Endothelial cell of umbilical vein (primary cell): ENCODE measurements at regions not wholly inside any gene's neighbourhood (a gene's known extent, or its start where the extent isn't known, plus 50 kb on each side); places are given as distances from the start of the nearest gene placed in this dataset.

ENCODE experiments used
- BruUV-seq: library from RNA; stranded (reverse); fragments of 400-500 nt; replicated peaks from 2 replicates; lab custom pipeline; 2021; lab: Mats Ljungman, UMichigan
- CTCF ChIA-PET: fragments of 300-600, 350-600 bp; sonication (Branson Sonifier 250); formaldehyde crosslinking; loops from one replicate; lab custom pipeline; 2021; ENCODE audit warnings: antibody characterized with exemption, inconsistent platforms; lab: Charles Lee
- POLR2A ChIA-PET: fragments of 300-600, 350-600 bp; sonication (Branson Sonifier 250); formaldehyde crosslinking; loops from one replicate; lab custom pipeline; 2021; ENCODE audit warnings: antibody characterized with exemption, inconsistent platforms; lab: Charles Lee
- DNase-seq: peaks from one replicate; pipeline ENCODE4 v3.0.0-alpha.2; 2011; ENCODE audit warnings: low read depth, low spot score
- FAIRE-seq: peaks from 2 replicates; lab custom pipeline; 2011; peaks lifted over from hg19 to GRCh38; lab: Jason Lieb, UNC
- H2AFZ ChIP-seq: 2 replicates; pipeline ENCODE4 v1.6.0; 2012; ENCODE audit warnings: low read depth, low read length, control low read depth, inconsistent platforms
- H3K27ac ChIP-seq: 2 replicates; pipeline ENCODE4 v1.5.1; 2011; ENCODE audit warnings: low read depth, mild to moderate bottlenecking, control low read depth, low read length, moderate library complexity; ENCODE audit not compliant: insufficient read depth
- H3K27me3 ChIP-seq, 2 experiments: 2 replicates each; pipeline versions ENCODE4 v1.6.0 to v1.6.1; 2011; ENCODE audit warnings: low read length in 2 of 2, mixed read lengths in 1 of 2; ENCODE audit not compliant: control insufficient read depth in 2 of 2, insufficient read depth in 2 of 2
- H3K36me3 ChIP-seq, 2 experiments: 2 replicates in 1 of 2; 3 replicates in 1 of 2; pipeline ENCODE4 v1.5.1; 2011; ENCODE audit warnings: low read length in 2 of 2, mild to moderate bottlenecking in 1 of 2, moderate library complexity in 1 of 2; ENCODE audit not compliant: control insufficient read depth in 2 of 2, insufficient read depth in 2 of 2; ENCODE audit errors: extremely low read depth in 1 of 2
- H3K4me1 ChIP-seq: 3 replicates; pipeline ENCODE4 v1.5.1; 2011; ENCODE audit warnings: mild to moderate bottlenecking, low read length; ENCODE audit not compliant: control insufficient read depth, insufficient read depth; ENCODE audit errors: extremely low read depth
- H3K4me2 ChIP-seq: 2 replicates; pipeline ENCODE4 v1.6.1; 2011; ENCODE audit warnings: low read length, control low read depth, mixed read lengths; ENCODE audit not compliant: insufficient read depth
- H3K4me3 ChIP-seq, 3 experiments: fragments of 200-600 bp in 1 of 3; sonication (generic), shearing (Covaris generic) in 1 of 3; replicated peaks in 1 of 3; 2 replicates each; pipeline ENCODE4 v1.5.1; 2011 to 2016; ENCODE audit warnings: control low read depth in 3 of 3, low read length in 3 of 3, mild to moderate bottlenecking in 2 of 3, inconsistent platforms in 1 of 3, low read depth in 1 of 3, moderate library complexity in 1 of 3; ENCODE audit not compliant: insufficient read depth in 1 of 3
- H3K79me2 ChIP-seq: 2 replicates; pipeline ENCODE4 v1.6.0; 2012; ENCODE audit warnings: low read length, inconsistent platforms; ENCODE audit not compliant: control insufficient read depth, insufficient read depth
- H3K9ac ChIP-seq: replicated peaks from 2 replicates; pipeline ENCODE3; 2011; ENCODE audit warnings: low read length, control low read depth; ENCODE audit not compliant: insufficient read depth; ENCODE audit errors: extremely low read depth
- H3K9me1 ChIP-seq: replicated peaks from 3 replicates; pipeline ENCODE4 v1.6.0; 2011; ENCODE audit warnings: mild to moderate bottlenecking, low read length; ENCODE audit not compliant: control insufficient read depth, insufficient read depth; ENCODE audit errors: extremely low read depth
- H3K9me3 ChIP-seq: replicated peaks from 2 replicates; pipeline ENCODE4 v1.5.1; 2012; ENCODE audit warnings: low read length, inconsistent platforms; ENCODE audit not compliant: control insufficient read depth, insufficient read depth
- H4K20me1 ChIP-seq: replicated peaks from 2 replicates; pipeline ENCODE3; 2011; ENCODE audit warnings: mild to moderate bottlenecking, low read length; ENCODE audit not compliant: control insufficient read depth, insufficient read depth; ENCODE audit errors: extremely low read depth
- CTCF ChIP-seq, 2 donors: IDR thresholded peaks; 1 replicate in 1 of 2; 2 replicates in 1 of 2; pipeline ENCODE4 v1.5.1; 2011; ENCODE audit warnings: low read length in 2 of 2, mild to moderate bottlenecking in 2 of 2, moderate library complexity in 2 of 2, control low read depth in 1 of 2, inconsistent platforms in 1 of 2, low read depth in 1 of 2; ENCODE audit not compliant: insufficient read depth in 1 of 2; ENCODE audit errors: extremely low read depth in 1 of 2
- EZH2 ChIP-seq: IDR thresholded peaks from 2 replicates; pipeline ENCODE4 v1.6.1; 2012; ENCODE audit warnings: borderline replicate concordance, low read depth, mild to moderate bottlenecking, moderate library complexity, low read length, inconsistent platforms; ENCODE audit not compliant: severe bottlenecking
- FOS ChIP-seq: IDR thresholded peaks from 2 replicates; pipeline ENCODE4 v1.6.1; 2011; ENCODE audit warnings: mild to moderate bottlenecking, low read length, moderate library complexity, borderline replicate concordance; ENCODE audit not compliant: insufficient read depth
- GATA2 ChIP-seq: IDR thresholded peaks from 2 replicates; pipeline ENCODE4 v1.7.0; 2011; ENCODE audit warnings: low read depth, mild to moderate bottlenecking, moderate library complexity, mixed read lengths, low read length; ENCODE audit not compliant: insufficient read length, insufficient read depth
- JUN ChIP-seq: IDR thresholded peaks from 2 replicates; pipeline ENCODE4 v1.6.1; 2011; ENCODE audit warnings: borderline replicate concordance, low read depth; ENCODE audit not compliant: insufficient read length, insufficient read depth
- MAX ChIP-seq: IDR thresholded peaks from 2 replicates; pipeline ENCODE4 v1.6.1; 2011; ENCODE audit not compliant: insufficient read depth, insufficient read length
- MYC ChIP-seq: IDR thresholded peaks from one replicate; pipeline ENCODE4 v1.6.1; 2011; ENCODE audit warnings: mild to moderate bottlenecking, low read depth, low read length
- POLR2A ChIP-seq: IDR thresholded peaks from 2 replicates; pipeline ENCODE4 v1.6.1; 2012; ENCODE audit warnings: low read depth, mild to moderate bottlenecking, control low read depth, low read length
- POLR2AphosphoS5 ChIP-seq: IDR thresholded peaks from 2 replicates; pipeline ENCODE4 v1.6.1; 2012; ENCODE audit warnings: low read depth, mild to moderate bottlenecking, control low read depth, low read length, moderate library complexity; ENCODE audit not compliant: insufficient read depth
- dilution Hi-C: fragments of 300-500 bp; cut with MboI; formaldehyde crosslinking; loops from one replicate; pipeline ENCODE4 v1.15.0; 2019; ENCODE audit warnings: low sequenced_read_pairs; ENCODE audit not compliant: extremely low pct_ligation_motif_present
- intact Hi-C: fragments of 100-400 bp; cut with micrococcal nuclease; formaldehyde crosslinking; loops from one replicate; pipeline ENCODE4 v1.10.0; 2022

- H4K20me1 ChIP-seq, result no peaks in the 10 kb centered on the region
- TF ChIP-seq CTCF (IDR thresholded peaks at IDR 0.05; ENCODE audit: extremely low read depth in 1 of 2, insufficient read depth in 1 of 2, low read depth in 1 of 2, low read length in 2 of 2) (no peak), MAX (no peak), JUN (no peak), MYC (no peak), POLR2A (no peak), POLR2AphosphoS5 (no peak), EZH2 (no peak), GATA2 (no peak), FOS (no peak)
- dilution Hi-C loops, result no loop called here
Measured at GRCh38 chr20:56786503-56786902, 157.4 kb downstream of the TFAP2C start.

More at GRCh38 chr20:56786503-56786902, 157.4 kb downstream of the TFAP2C start:
- H3K4me3 ChIP-seq, result no peak overlapping the region
- no TSS peak for BruUV-seq
- ChIA-PET POLR2A (no interaction called here), CTCF (no interaction called here)
- intact Hi-C loops, result no loop called here
- H3K4me1 ChIP-seq, result peaks cover 14% of the 10 kb centered on the region
- FAIRE-seq, result no peak
- no peaks in the 10 kb centered on the region for H3K79me2 ChIP-seq
- no peak overlapping the region for H3K9ac ChIP-seq
- H3K27me3 ChIP-seq, result no peaks in the 10 kb centered on the region
- H3K36me3 ChIP-seq, result no peaks in the 10 kb centered on the region
- H2AFZ ChIP-seq, result no peak overlapping the region
- no peaks in the 10 kb centered on the region for H3K9me3 ChIP-seq
- no peak for DNase-seq
- no peak overlapping the region for H3K27ac ChIP-seq
- no peaks in the 10 kb centered on the region for H3K9me1 ChIP-seq
- H3K4me2 ChIP-seq, result no peak overlapping the region
